GM18870 (cell line): ENCODE measurements at regions not wholly inside any gene's neighbourhood (a gene's known extent, or its start where the extent isn't known, plus 50 kb on each side); places are given as distances from the start of the nearest gene placed in this dataset.
"Not testable (repeated sequence)": the region's sequence is repeated elsewhere in the genome, so short reads cannot be mapped to it uniquely, and the experiment has no call there.

ENCODE experiments used
- ATAC-seq: cut with Tn5 transposase; IDR thresholded peaks from one replicate; pipeline ENCODE4 v1.9.1; 2021; ENCODE audit warnings: moderate library complexity; ENCODE audit not compliant: unreplicated experiment

GRCh38 chr13:63541336-63541735 is 2125.7 kb upstream of the PCDH20 start:
- no peak for ATAC-seq

DNA sequence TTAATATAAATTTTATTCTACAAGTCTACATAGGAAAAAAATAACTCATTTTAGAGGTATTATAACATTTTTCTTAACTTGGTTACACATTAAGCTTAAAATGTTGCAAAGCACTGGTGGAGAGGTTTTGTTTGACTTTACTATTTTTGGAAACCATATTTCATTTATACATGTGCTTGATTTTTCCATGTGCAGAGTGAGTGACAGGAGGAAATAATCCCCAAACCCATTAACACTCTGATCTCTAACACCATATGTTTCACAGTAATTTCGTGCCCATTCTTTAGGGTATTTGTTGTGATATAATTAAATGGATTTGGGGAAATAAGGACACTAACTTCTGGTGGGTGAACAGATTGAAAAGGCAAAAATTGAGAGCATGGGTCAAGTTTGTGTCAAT is 2124.4 kb upstream of the PCDH20 start:
- ATAC-seq = no peak

- no peak for ATAC-seq
These were observed 2101.7 kb upstream of the PCDH20 start for GRCh38 chr13:63517371-63517770.

GRCh38 chr13:63516124-63516523 is 2100.5 kb upstream of the PCDH20 start:
- ATAC-seq = no peak

- no peak for ATAC-seq
These were observed 2099.2 kb upstream of the PCDH20 start for GRCh38 chr13:63514886-63515285.

GRCh38 chr13:63512095-63512494 is 2096.4 kb upstream of the PCDH20 start:
- no peak for ATAC-seq

- no peak for ATAC-seq
These were observed 2086.1 kb upstream of the PCDH20 start for GRCh38 chr13:63501702-63502101.

DNA sequence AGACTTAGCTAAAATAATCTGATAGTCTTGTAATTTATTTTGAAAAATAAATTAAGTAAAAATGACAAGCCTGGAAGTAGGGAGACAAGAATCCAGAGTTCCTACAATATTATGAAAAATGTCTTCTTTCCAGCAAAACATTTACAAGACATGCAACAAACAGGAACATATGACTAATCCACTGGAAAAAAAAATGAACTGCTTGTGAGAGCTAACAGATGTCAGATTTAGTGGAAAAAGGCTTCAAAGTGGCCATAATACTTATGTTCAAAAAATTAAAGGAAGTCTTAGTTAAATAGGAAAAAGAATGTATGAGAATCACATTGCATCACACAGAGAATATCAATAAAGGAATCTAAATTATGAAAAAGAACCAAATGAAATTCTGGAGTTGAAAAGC is 2082.0 kb upstream of the PCDH20 start:
- ATAC-seq = no peak

- no peak for ATAC-seq
These were observed 2077.0 kb upstream of the PCDH20 start for GRCh38 chr13:63492604-63493003.

- no peak for ATAC-seq
These were observed 2074.5 kb upstream of the PCDH20 start for GRCh38 chr13:63490149-63490548.

- ATAC-seq = no peak
These were observed 2065.7 kb upstream of the PCDH20 start for GRCh38 chr13:63481334-63481733.

DNA sequence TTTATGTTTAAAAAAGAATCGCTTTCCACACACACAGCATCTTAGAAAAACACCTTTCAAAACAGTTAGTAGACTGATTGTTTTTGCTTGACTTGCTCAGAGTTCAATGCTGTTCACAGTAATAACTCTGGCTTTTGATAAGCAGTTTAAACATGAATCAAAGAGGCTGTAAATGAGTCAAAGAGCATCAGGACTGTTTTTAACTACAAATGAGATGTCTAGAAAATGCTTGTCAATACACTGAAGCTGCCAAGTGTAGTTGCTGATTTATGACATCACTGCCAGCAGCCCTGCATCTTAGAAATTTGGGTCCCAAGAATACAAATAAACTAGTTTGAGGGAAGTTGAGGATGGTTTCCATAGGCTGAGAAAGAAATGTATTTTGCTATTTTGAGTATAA is 2057.1 kb upstream of the PCDH20 start:
- ATAC-seq = no peak

- ATAC-seq = peak; percentile 51
These were observed 2048.3 kb upstream of the PCDH20 start for GRCh38 chr13:63463782-63464610.

- no peak for ATAC-seq
These were observed 2044.9 kb upstream of the PCDH20 start for GRCh38 chr13:63460462-63461090.

- ATAC-seq = no peak
These were observed 2041.5 kb upstream of the PCDH20 start for GRCh38 chr13:63457186-63457585.

DNA sequence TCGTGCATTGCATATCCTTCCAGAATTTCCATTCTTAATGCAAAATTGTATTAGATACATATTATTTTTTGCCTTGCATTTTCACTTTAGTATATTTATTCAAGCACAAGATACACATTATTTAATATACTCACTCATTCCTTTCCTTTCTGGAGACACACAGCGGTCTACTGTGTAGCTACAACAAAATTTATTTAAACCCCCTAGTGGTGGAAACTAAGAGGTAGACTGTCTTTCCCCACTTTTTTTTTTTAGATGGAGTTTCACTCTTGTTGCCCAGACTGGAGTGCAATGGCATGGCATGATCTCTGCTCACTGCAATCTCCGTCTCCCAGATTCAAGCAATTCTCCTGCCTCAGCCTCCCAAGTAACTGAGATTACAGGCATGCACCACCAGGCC is 2040.3 kb upstream of the PCDH20 start:
- ATAC-seq = no peak

DNA sequence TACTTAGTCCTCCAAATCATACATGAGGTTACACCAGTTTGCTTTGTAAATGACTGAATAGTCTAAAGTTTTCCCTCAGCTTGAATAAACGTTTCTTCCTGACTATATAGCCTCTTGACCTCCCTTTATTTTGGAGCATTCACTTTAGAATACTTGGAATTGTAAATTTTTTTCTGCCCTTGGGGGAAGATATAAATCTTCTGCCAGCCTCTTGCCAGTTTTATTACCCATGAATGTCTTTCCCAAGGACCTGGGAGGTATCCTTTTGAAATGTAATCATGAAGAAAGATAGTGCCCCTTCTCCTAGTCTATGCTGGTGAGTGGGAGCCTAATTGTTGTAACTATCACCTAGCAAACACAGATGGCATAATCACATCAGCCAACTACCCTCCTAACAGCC is 2033.9 kb upstream of the PCDH20 start:
- ATAC-seq = no peak

DNA sequence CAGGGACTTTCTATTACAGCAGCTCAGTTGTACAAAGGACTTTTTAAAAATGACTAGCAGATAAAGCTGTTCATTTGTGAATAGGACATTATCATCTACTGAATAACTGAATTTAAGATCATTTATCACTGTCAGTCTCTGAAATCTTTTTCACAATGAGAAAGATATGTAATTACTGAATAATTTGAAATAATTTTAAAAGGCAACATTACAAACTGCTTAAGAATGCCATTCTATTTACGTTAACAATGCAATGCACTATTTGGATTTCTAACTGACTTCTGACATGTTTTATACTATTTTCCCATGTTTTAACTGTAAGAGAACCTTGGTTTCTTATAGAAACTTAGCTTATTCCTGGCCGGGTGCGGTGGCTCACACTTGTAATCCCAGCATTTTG is 2033.0 kb upstream of the PCDH20 start:
- ATAC-seq = no peak

DNA sequence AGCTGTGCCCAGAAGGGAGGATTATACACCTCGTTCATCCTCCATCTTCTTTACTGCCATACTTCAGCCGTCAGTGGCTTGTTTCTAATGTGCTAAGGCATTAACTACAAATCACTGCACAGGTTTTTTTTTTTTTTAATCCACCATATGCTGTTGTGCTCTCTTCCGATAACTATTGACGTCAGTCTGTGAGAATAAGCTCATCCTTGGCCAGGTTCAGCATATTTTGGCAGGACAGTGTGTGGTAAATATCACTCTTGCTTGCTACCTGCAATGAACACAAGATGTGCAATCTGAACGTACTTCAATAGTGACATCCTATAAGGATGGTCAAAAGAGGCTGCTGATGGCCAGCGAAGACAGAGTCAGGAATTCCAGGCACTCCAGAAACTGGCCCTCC is 2030.7 kb upstream of the PCDH20 start:
- no peak for ATAC-seq

GRCh38 chr13:63444225-63444624 is 2028.6 kb upstream of the PCDH20 start:
- ATAC-seq = not testable (repeated sequence)

GRCh38 chr13:63438951-63439350 is 2023.3 kb upstream of the PCDH20 start:
- no peak for ATAC-seq

GRCh38 chr13:63436325-63436668 is 2020.6 kb upstream of the PCDH20 start:
- no peak for ATAC-seq
